OCI-LY3 (cell line): ENCODE measurements at regions not wholly inside any gene's neighbourhood (a gene's known extent, or its start where the extent isn't known, plus 50 kb on each side); places are given as distances from the start of the nearest gene placed in this dataset.

ENCODE experiments used
- EZH2phosphoT487 ChIP-seq: fragments of 200-600 bp; shearing (Covaris generic); IDR thresholded peaks from 2 replicates; pipeline ENCODE4 v1.6.1; 2018; ENCODE audit warnings: antibody characterized with exemption, mixed run types, low read depth
- TF ChIP-seq, protein P1 (sequence below): fragments of 200-600, 300-600 bp; sonication (generic); IDR thresholded peaks from 2 replicates; pipeline ENCODE4 v1.5.1; 2014; ENCODE audit warnings: antibody characterized with exemption, low read length, low read depth

DNA sequence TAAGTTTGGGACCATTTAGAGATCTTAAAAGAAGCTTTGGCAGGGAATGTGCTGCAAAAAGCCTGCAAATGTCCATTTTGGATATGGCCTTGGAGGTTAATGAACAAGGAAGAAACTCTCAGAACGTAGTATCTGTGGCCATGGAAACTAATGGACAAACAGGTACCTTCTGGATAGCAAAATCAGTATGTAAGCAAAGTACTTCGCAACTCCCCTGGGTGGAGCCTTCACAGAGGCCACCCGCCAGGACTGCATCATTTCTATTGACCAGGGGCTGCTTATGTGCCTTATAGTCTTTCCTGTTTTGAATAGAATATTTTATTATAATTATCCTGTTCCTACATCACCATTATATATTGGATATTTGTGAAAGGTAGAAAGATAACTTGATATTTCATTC is 510.8 kb upstream of the SYNCRIP start:
- TF ChIP-seq, protein P1, sequence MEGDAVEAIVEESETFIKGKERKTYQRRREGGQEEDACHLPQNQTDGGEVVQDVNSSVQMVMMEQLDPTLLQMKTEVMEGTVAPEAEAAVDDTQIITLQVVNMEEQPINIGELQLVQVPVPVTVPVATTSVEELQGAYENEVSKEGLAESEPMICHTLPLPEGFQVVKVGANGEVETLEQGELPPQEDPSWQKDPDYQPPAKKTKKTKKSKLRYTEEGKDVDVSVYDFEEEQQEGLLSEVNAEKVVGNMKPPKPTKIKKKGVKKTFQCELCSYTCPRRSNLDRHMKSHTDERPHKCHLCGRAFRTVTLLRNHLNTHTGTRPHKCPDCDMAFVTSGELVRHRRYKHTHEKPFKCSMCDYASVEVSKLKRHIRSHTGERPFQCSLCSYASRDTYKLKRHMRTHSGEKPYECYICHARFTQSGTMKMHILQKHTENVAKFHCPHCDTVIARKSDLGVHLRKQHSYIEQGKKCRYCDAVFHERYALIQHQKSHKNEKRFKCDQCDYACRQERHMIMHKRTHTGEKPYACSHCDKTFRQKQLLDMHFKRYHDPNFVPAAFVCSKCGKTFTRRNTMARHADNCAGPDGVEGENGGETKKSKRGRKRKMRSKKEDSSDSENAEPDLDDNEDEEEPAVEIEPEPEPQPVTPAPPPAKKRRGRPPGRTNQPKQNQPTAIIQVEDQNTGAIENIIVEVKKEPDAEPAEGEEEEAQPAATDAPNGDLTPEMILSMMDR: no peak
- no peak for TF ChIP-seq EZH2phosphoT487
